ENCODE measurements at regions not wholly inside any gene's neighbourhood (a gene's known extent, or its start where the extent isn't known, plus 50 kb on each side); places are given as distances from the start of the nearest gene placed in this dataset.

- Mint-ChIP-seq H3K4me1 (ENCODE audit: low read depth, unreplicated experiment) (no peaks in the 10 kb centered on the region), H3K4me3 (ENCODE audit: low read depth, unreplicated experiment) (no peak overlapping the region), H3K27me3 (ENCODE audit: unreplicated experiment) (no peaks in the 10 kb centered on the region), H3K27ac (ENCODE audit: unreplicated experiment) (no peak overlapping the region), H3K9me3 (ENCODE audit: low read depth, unreplicated experiment) (no peaks in the 10 kb centered on the region), H3K36me3 (ENCODE audit: insufficient read depth, unreplicated experiment) (no peaks in the 10 kb centered on the region)
- TF ChIP-seq CTCF (IDR thresholded peaks at IDR 0.05; ENCODE audit: unreplicated experiment): no peak
- CTCF ChIA-PET: no interaction called here
- DNase-seq: no peak
- intact Hi-C loops (cut with micrococcal nuclease; ENCODE audit: unreplicated experiment): no loop called here
- no TSS peak for BruUV-seq (replicated peaks)
These were observed 222.0 kb upstream of the FOXQ1 start for GRCh38 chr6:1089859-1090258.

GRCh38 chr6:1088492-1089001 lies 223.4 kb upstream of the FOXQ1 start:
- H3K36me3 Mint-ChIP-seq (ENCODE audit: insufficient read depth, unreplicated experiment): no peaks in the 10 kb centered on the region
- no peak for DNase-seq
- no peaks in the 10 kb centered on the region for H3K9me3 Mint-ChIP-seq (ENCODE audit: low read depth, unreplicated experiment)
- BruUV-seq (replicated peaks): no TSS peak
- intact Hi-C loops (cut with micrococcal nuclease; ENCODE audit: unreplicated experiment): no loop called here
- H3K27me3 Mint-ChIP-seq (ENCODE audit: unreplicated experiment): no peaks in the 10 kb centered on the region
- CTCF ChIA-PET: no interaction called here
- H3K4me1 Mint-ChIP-seq (ENCODE audit: low read depth, unreplicated experiment): no peaks in the 10 kb centered on the region
- H3K4me3 Mint-ChIP-seq (ENCODE audit: low read depth, unreplicated experiment): no peak overlapping the region
- H3K27ac Mint-ChIP-seq (ENCODE audit: unreplicated experiment): no peak overlapping the region
- no peak for TF ChIP-seq CTCF (IDR thresholded peaks at IDR 0.05; ENCODE audit: unreplicated experiment)

GRCh38 chr6:1087154-1087843 lies 224.6 kb upstream of the FOXQ1 start:
- no TSS peak for BruUV-seq (replicated peaks)
- H3K36me3 Mint-ChIP-seq (ENCODE audit: insufficient read depth, unreplicated experiment): no peaks in the 10 kb centered on the region
- DNase-seq: no peak
- TF ChIP-seq CTCF (IDR thresholded peaks at IDR 0.05; ENCODE audit: unreplicated experiment): no peak
- no peaks in the 10 kb centered on the region for H3K27me3 Mint-ChIP-seq (ENCODE audit: unreplicated experiment)
- H3K9me3 Mint-ChIP-seq (ENCODE audit: low read depth, unreplicated experiment): no peaks in the 10 kb centered on the region
- H3K4me1 Mint-ChIP-seq (ENCODE audit: low read depth, unreplicated experiment): peaks cover 5% of the 10 kb centered on the region
- no peak overlapping the region for H3K4me3 Mint-ChIP-seq (ENCODE audit: low read depth, unreplicated experiment)
- CTCF ChIA-PET: no interaction called here
- intact Hi-C loops (cut with micrococcal nuclease; ENCODE audit: unreplicated experiment): no loop called here
- H3K27ac Mint-ChIP-seq (ENCODE audit: unreplicated experiment): no peak overlapping the region

- CTCF ChIA-PET: no interaction called here
- Mint-ChIP-seq H3K36me3 (ENCODE audit: insufficient read depth, unreplicated experiment) (no peaks in the 10 kb centered on the region), H3K27me3 (ENCODE audit: unreplicated experiment) (no peaks in the 10 kb centered on the region), H3K9me3 (ENCODE audit: low read depth, unreplicated experiment) (no peaks in the 10 kb centered on the region), H3K4me3 (ENCODE audit: low read depth, unreplicated experiment) (no peak overlapping the region), H3K27ac (ENCODE audit: unreplicated experiment) (no peak overlapping the region), H3K4me1 (ENCODE audit: low read depth, unreplicated experiment) (peaks cover 12% of the 10 kb centered on the region)
- no peak for DNase-seq
- BruUV-seq (replicated peaks): no TSS peak
- intact Hi-C loops (cut with micrococcal nuclease; ENCODE audit: unreplicated experiment): no loop called here
- no peak for TF ChIP-seq CTCF (IDR thresholded peaks at IDR 0.05; ENCODE audit: unreplicated experiment)
These were observed 225.3 kb upstream of the FOXQ1 start for GRCh38 chr6:1086446-1087153.
